Adipose tissue (tissue), 3 donors: ENCODE measurements at regions not wholly inside any gene's neighbourhood (a gene's known extent, or its start where the extent isn't known, plus 50 kb on each side); places are given as distances from the start of the nearest gene placed in this dataset.

Experiments
- H3K27ac ChIP-seq: one replicate; pipeline ENCODE4 v1.5.1; 2013; ENCODE audit warnings: low read depth, low read length
- WGBS, 3 donors: extraction: QIAGEN DNeasy Blood & Tissue Kit; methylation state at CpG; one replicate each; pipeline ENCODE4 v1.1.7; 2013; 5-methylcytosine and 5-hydroxymethylcytosine counted together
- donor health status: healthy with polysubstance abuse.
- donor health status: Bipolar disorder and iron deficiency.
- donor health status: healthy.

DNA sequence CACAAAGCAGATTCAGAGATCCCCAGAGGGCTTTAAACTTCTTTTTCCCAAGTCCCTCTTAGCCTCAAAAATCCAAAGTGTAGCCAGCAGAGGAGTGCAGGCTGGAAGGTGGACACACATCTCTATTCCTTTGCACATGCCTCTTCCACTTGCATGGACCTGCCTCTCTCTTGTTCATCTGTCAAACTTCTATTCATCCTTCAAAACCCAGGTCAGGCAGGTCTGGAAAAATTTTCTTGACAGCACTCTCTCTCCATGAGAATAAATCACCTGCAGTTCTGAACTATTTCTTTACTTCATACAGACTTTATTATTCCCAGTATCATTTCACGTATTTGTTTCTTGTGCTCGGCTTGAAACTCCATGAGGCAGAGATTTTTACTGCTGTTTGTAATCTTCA lies 127.5 kb downstream of the SS18 start:
- H3K27ac ChIP-seq: no peak overlapping the region
- WGBS, 3 donors: 90 to 97% (median 91%) methylated on average over 2 of the region's 2 CpGs

GRCh38 chr18:25962176-25962575 lies 128.2 kb downstream of the SS18 start:
- WGBS, 3 donors: 80 to 83% (median 80%) methylated on average over 4 of the region's 4 CpGs
- no peak overlapping the region for H3K27ac ChIP-seq

- H3K27ac ChIP-seq: no peak overlapping the region
- 49 to 66% (median 64%) methylated on average over 4 of the region's 4 CpGs for WGBS, 3 donors
Observed at GRCh38 chr18:25957017-25957416, 133.4 kb downstream of the SS18 start.

GRCh38 chr18:25953111-25953510 lies 137.3 kb downstream of the SS18 start:
- WGBS, 3 donors: 93 to 95% (median 93%) methylated on average over 4 of the region's 4 CpGs
- H3K27ac ChIP-seq: no peak overlapping the region

DNA sequence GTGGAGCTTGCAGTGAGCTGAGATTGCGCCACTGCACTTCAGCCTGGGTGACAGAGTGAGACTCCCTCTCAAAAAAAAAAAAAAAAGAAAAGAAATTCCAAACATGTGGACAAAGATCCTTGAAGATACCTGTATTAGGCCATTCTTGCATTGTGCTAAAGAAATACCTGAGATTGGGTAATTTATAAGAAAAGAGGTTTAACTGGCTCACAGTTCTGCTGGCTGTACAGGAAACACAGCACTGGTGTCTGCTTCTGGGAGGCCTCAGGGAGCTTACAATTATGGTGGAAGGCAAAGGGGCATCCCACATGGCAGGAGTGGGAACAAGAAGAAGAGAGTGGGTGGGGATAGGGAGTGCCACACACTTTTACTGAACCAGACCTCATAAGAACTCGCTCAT lies 140.1 kb downstream of the SS18 start:
- 83 to 98% (median 88%) methylated on average over 1 to 2 of the region's 2 CpGs for whole genome bisulfite sequencing, 3 donors
- no peak overlapping the region for H3K27ac ChIP-seq

GRCh38 chr18:25946540-25946939 lies 143.9 kb downstream of the SS18 start:
- WGBS, 3 donors: 44 to 93% (median 93%) methylated on average over 1 of the region's 1 CpG
- no peak overlapping the region for H3K27ac ChIP-seq

GRCh38 chr18:25935356-25935755 lies 155.1 kb downstream of the SS18 start:
- H3K27ac ChIP-seq: no peak overlapping the region
- WGBS, 3 donors: 84 to 92% (median 86%) methylated on average over 1 of the region's 1 CpG

GRCh38 chr18:25931126-25931525 lies 159.3 kb downstream of the SS18 start:
- 90 to 94% (median 92%) methylated on average over 1 of the region's 1 CpG for WGBS, 3 donors
- no peak overlapping the region for H3K27ac ChIP-seq

DNA sequence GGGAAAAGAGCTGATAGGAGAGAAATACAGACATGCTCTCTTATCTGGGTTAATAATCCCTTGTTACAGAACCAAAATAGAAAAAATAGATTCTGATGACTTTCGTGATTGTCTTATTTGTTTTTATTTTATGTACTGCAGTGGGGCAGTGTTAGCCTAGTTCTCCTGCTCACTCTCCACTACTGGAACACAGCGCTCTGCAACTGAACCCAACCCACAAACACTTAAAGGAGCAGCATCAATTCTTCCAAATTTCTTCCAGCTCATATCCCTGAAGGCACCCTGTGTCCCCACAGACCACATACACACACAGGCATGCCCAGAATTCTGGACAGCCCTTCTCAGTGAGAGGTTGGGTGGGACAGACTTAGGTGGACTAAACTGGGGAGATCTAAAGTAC lies 160.6 kb downstream of the SS18 start:
- 52 to 74% (median 73%) methylated on average over 2 of the region's 2 CpGs for WGBS, 3 donors
- no peak overlapping the region for H3K27ac ChIP-seq

DNA sequence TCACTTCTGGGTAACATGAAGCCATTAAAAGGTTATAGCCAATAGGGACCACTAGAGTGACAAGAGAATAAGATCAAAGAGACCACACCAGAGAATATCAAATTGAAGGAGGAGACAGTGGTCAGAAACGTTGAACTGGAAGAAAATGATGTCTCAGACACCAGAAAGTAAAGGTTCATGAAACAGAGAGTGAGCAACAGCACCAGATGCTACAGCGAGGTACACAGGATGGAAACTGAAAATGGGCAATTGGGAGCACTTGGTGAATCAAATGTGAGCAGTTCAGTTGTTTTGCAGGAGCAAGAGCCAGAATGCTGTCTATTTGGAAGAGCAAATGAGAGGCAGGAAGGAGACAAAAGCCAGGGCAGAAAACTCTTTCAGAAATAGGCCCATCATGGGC lies 162.6 kb downstream of the SS18 start:
- H3K27ac ChIP-seq: no peak overlapping the region
- WGBS, 3 donors: 64 to 79% (median 71%) methylated on average over 2 of the region's 2 CpGs

DNA sequence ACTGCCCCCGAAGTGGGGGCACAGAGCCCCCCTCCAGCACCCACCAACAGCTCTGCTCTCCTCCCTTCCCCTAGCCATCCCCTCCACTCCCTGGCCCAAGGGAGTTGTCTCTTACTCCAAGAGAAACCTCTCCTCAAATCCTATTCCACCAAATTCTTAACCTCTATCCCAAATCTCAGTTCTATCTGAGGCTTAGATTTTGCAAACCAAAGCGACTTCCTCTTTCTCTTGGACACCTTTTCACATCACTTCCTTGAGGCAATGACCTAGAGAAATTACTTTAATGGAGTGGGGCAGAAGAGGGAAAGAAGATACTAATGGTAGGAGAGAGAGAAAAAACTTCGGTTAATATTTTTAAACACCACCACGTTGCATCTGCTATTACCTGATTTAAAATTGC lies 167.2 kb downstream of the SS18 start:
- no peak overlapping the region for H3K27ac ChIP-seq
- 87 to 98% (median 88%) methylated on average over 4 of the region's 4 CpGs for WGBS, 3 donors

- no peak overlapping the region for H3K27ac ChIP-seq
- WGBS, 3 donors: 84 to 85% (median 85%) methylated on average over 13 of the region's 13 CpGs
Observed at GRCh38 chr18:25921677-25922421, 168.6 kb downstream of the SS18 start.

DNA sequence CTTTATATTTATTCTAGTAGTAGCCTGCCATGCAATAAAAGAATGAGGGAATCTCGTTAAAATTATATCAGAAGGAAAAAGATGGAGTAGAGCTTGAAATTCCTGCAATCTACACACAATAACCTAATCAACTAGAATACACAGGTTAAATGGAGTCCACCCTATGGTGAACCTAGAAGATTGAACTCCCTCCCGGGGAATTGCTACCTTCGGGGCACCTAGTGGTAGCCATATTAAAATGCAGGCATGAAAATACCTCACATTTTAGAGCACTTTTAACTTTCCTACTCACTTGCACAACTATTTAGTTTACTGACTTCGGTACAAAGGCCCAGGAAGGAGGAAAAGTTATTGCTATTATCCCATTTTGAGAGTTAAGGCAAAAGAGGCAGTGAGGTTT lies 174.5 kb downstream of the SS18 start:
- H3K27ac ChIP-seq: no peak overlapping the region
- WGBS, 3 donors: 74 to 87% (median 85%) methylated on average over 4 of the region's 4 CpGs

DNA sequence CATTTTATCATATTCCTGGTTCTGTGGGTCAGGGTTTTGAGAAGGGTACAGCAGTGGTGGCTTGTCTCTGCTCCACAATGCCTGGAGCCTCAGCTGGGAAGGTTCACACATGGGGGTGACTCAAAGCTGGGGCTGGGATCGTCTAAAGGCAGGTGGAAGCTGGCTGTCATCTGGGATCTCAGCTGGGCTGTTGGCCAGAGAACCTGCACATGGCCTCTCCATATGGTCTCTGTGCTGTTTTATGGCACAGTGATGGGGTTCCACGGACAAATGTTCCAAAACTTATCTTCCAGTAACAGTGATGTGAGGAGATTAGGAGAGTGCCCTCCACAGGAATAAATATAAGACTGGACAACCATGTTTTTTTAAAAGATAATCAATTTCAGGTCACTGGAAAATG lies 191.4 kb downstream of the SS18 start:
- 42 to 70% (median 65%) methylated on average over 2 of the region's 2 CpGs for WGBS, 3 donors

DNA sequence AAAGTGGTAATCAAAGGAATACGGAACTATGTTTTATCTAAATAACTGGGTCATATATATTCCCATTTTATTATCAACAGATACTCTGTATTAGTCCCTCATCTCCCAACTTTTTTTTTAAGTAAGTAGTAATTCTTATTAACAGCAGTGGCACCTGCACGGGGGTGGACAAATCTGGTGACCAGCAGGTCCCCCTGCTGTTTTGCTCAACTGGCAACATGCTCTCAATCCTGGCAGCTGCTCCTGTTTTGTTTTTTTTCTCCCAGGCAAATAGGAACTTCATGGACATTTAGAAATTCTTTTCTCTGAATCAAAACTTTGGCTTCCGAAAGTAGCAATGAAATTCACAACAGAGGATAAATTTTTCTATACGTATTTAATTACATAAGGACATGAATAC lies 193.5 kb downstream of the SS18 start:
- H3K27ac ChIP-seq: no peak overlapping the region
- WGBS, 3 donors: 63 to 88% (median 76%) methylated on average over 4 of the region's 4 CpGs

More for the DNA sequence above, 191.4 kb downstream of the SS18 start:
- no peak overlapping the region for H3K27ac ChIP-seq

DNA sequence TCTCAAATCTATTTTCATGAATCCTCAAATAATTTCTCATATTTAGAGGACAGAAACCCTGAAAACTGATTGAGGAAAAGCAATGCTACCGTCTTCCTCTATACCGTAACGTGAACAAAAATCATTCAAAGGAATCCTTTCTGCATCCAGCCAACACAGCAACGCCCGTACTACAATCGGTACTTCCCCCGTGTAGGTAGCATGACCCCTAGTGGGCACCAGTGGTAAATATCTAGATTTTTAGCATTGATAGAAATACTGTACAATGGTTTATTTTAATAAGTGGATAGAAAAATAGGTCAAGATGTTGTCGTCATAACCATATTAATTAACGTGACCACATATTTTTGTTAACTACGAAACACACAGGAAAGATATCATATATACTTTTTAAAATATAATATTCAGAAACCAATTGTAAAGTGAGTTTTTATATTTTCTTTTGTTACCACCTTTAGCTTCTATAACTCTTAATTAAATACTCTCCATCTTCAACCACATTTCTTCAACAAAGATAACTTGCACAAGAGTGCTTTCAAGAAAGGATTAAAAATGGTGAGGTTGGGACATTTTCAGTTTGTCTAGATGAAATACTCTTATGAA lies 194.1 kb downstream of the SS18 start:
- 12 to 14% (median 12%) methylated on average over 10 of the region's 10 CpGs for WGBS, 3 donors

GRCh38 chr18:25895518-25895917 lies 194.9 kb downstream of the SS18 start:
- no peak overlapping the region for H3K27ac ChIP-seq
- 80 to 85% (median 83%) methylated on average over 3 of the region's 3 CpGs for WGBS, 3 donors

More for the DNA sequence above, 194.1 kb downstream of the SS18 start:
- no peak overlapping the region for H3K27ac ChIP-seq

DNA sequence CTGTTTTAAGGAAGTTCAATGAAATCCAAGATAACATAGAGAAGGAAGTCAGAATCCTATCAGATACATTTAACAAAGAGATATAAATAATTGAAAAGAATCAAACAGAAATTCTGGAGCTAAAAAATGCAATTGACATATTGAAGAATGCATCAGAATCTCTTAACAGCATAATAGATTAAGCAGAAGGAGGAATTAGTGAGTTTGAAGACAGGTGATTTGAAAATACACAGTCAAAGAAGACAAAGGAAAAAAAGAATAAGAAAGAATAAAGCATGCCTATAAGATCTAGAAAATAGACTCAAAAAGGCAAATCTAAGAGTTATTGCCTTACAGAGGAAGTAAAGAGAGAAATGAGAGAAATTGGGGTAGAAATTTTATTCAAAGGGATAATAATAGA lies 204.1 kb downstream of the SS18 start:
- no peak overlapping the region for H3K27ac ChIP-seq

- WGBS, 3 donors: 42 to 82% (median 63%) methylated on average over 4 of the region's 4 CpGs
- no peak overlapping the region for H3K27ac ChIP-seq
Observed at GRCh38 chr18:25883091-25883490, 207.3 kb downstream of the SS18 start.

GRCh38 chr18:25881149-25881548 lies 209.3 kb downstream of the SS18 start:
- 91 to 95% (median 92%) methylated on average over 2 of the region's 2 CpGs for WGBS, 3 donors

More at GRCh38 chr18:25881149-25881548, 209.3 kb downstream of the SS18 start:
- H3K27ac ChIP-seq: no peak overlapping the region
